ENCODE measurements at regions not wholly inside any gene's neighbourhood (a gene's known extent, or its start where the extent isn't known, plus 50 kb on each side); places are given as distances from the start of the nearest gene placed in this dataset.
A peak's percentile ranks its signal among the peaks of the same experiment; 100 is the strongest.

- Histone ChIP-seq H3K4me1 (ENCODE audit: insufficient read depth, low read length) (peaks cover 34% of the 10 kb centered on the region), H4K20me1 (ENCODE audit: insufficient read depth, low read length) (no peaks in the 10 kb centered on the region), H3K79me2 (ENCODE audit: insufficient read depth, low read length) (no peaks in the 10 kb centered on the region), H3K27ac (ENCODE audit: low read depth, low read length) (no peak overlapping the region), H2AFZ (ENCODE audit: low read depth, low read length) (no peak overlapping the region), H3K36me3 (ENCODE audit: insufficient read depth, low read length) (no peaks in the 10 kb centered on the region), H3K9ac (ENCODE audit: low read length) (no peak overlapping the region), H3K4me3 (ENCODE audit: insufficient read depth, low read depth, low read length) (no peak overlapping the region), H3K27me3 (ENCODE audit: insufficient read depth, low read length) (no peaks in the 10 kb centered on the region), H3K9me3 (ENCODE audit: insufficient read depth, low read depth, low read length) (no peaks in the 10 kb centered on the region), H3K4me2 (ENCODE audit: low read length) (no peak overlapping the region)
- TF ChIP-seq EZH2 (IDR thresholded peaks at IDR 0.05; ENCODE audit: insufficient read depth, low read length) (no peak), CTCF (IDR thresholded peaks at IDR 0.05; ENCODE audit: insufficient read depth, low read depth, low read length) (no peak)
- Mint-ChIP-seq H3K9me3 (ENCODE audit: unreplicated experiment) (peaks cover 5% of the 10 kb centered on the region), H3K27me3 (ENCODE audit: low read depth, unreplicated experiment) (no peaks in the 10 kb centered on the region), H3K27ac (ENCODE audit: unreplicated experiment) (no peak overlapping the region), H3K4me1 (ENCODE audit: low read depth, unreplicated experiment) (peaks cover 50% of the 10 kb centered on the region), H3K4me3 (ENCODE audit: unreplicated experiment) (no peak overlapping the region), H3K36me3 (ENCODE audit: low read depth, unreplicated experiment) (peaks cover 7% of the 10 kb centered on the region)
- DNase-seq (ENCODE audit: low read depth) (no peak), FAIRE-seq (no peak)
Measured at GRCh38 chr9:91491624-91492023, 68.0 kb upstream of the NFIL3 start.

- TF ChIP-seq EZH2 (IDR thresholded peaks at IDR 0.05; ENCODE audit: insufficient read depth, low read length) (no peak), CTCF (IDR thresholded peaks at IDR 0.05; ENCODE audit: insufficient read depth, low read depth, low read length) (no peak)
- no peaks in the 10 kb centered on the region for H3K27me3 ChIP-seq (ENCODE audit: insufficient read depth, low read length)
- peak overlapping the region; percentile 90 for H3K27ac ChIP-seq (ENCODE audit: low read depth, low read length)
Measured at GRCh38 chr9:91489361-91489899, 65.8 kb upstream of the NFIL3 start.

GRCh38 chr9:91488341-91488740, 64.7 kb upstream of the NFIL3 start:
- DNase-seq (ENCODE audit: low read depth) (no peak), FAIRE-seq (no peak)
- Mint-ChIP-seq H3K27ac (ENCODE audit: unreplicated experiment) (peak overlapping the region; percentile 97), H3K4me3 (ENCODE audit: unreplicated experiment) (no peak overlapping the region), H3K9me3 (ENCODE audit: unreplicated experiment) (peaks cover 8% of the 10 kb centered on the region), H3K4me1 (ENCODE audit: low read depth, unreplicated experiment) (peaks cover 37% of the 10 kb centered on the region), H3K36me3 (ENCODE audit: low read depth, unreplicated experiment) (peaks cover 9% of the 10 kb centered on the region), H3K27me3 (ENCODE audit: low read depth, unreplicated experiment) (no peaks in the 10 kb centered on the region)
- Histone ChIP-seq H3K79me2 (ENCODE audit: insufficient read depth, low read length) (no peaks in the 10 kb centered on the region), H3K4me1 (ENCODE audit: insufficient read depth, low read length) (peaks cover 20% of the 10 kb centered on the region), H4K20me1 (ENCODE audit: insufficient read depth, low read length) (no peaks in the 10 kb centered on the region), H3K36me3 (ENCODE audit: insufficient read depth, low read length) (no peaks in the 10 kb centered on the region), H3K27me3 (ENCODE audit: insufficient read depth, low read length) (no peaks in the 10 kb centered on the region), H3K4me2 (ENCODE audit: low read length) (no peak overlapping the region), H2AFZ (ENCODE audit: low read depth, low read length) (no peak overlapping the region), H3K9me3 (ENCODE audit: insufficient read depth, low read depth, low read length) (no peaks in the 10 kb centered on the region), H3K27ac (ENCODE audit: low read depth, low read length) (peak overlapping the region; percentile 90), H3K4me3 (ENCODE audit: insufficient read depth, low read depth, low read length) (no peak overlapping the region), H3K9ac (ENCODE audit: low read length) (peak overlapping the region; percentile 75)
- TF ChIP-seq CTCF (IDR thresholded peaks at IDR 0.05; ENCODE audit: insufficient read depth, low read depth, low read length) = no peak
- no peak for TF ChIP-seq EZH2 (IDR thresholded peaks at IDR 0.05; ENCODE audit: insufficient read depth, low read length)

More at GRCh38 chr9:91489361-91489899, 65.8 kb upstream of the NFIL3 start:
- peaks cover 33% of the 10 kb centered on the region for H3K4me1 Mint-ChIP-seq (ENCODE audit: low read depth, unreplicated experiment)
- H3K9me3 Mint-ChIP-seq (ENCODE audit: unreplicated experiment) = peaks cover 5% of the 10 kb centered on the region
- H3K36me3 Mint-ChIP-seq (ENCODE audit: low read depth, unreplicated experiment) = peaks cover 9% of the 10 kb centered on the region
- H3K27me3 Mint-ChIP-seq (ENCODE audit: low read depth, unreplicated experiment) = no peaks in the 10 kb centered on the region
- H4K20me1 ChIP-seq (ENCODE audit: insufficient read depth, low read length) = no peaks in the 10 kb centered on the region
- H3K4me3 Mint-ChIP-seq (ENCODE audit: unreplicated experiment) = no peak overlapping the region
- no peaks in the 10 kb centered on the region for H3K79me2 ChIP-seq (ENCODE audit: insufficient read depth, low read length)
- H3K9me3 ChIP-seq (ENCODE audit: insufficient read depth, low read depth, low read length) = no peaks in the 10 kb centered on the region
- peak overlapping the region; percentile 75 for H3K9ac ChIP-seq (ENCODE audit: low read length)
- peak; percentile 94 for FAIRE-seq
- H2AFZ ChIP-seq (ENCODE audit: low read depth, low read length) = peak overlapping the region; percentile 42
- H3K4me3 ChIP-seq (ENCODE audit: insufficient read depth, low read depth, low read length) = peak overlapping the region; percentile 22
- no peaks in the 10 kb centered on the region for H3K36me3 ChIP-seq (ENCODE audit: insufficient read depth, low read length)
- DNase-seq (ENCODE audit: low read depth) = peak; percentile 93
- H3K27ac Mint-ChIP-seq (ENCODE audit: unreplicated experiment) = peak overlapping the region; percentile 90
- H3K4me1 ChIP-seq (ENCODE audit: insufficient read depth, low read length) = peaks cover 19% of the 10 kb centered on the region
- H3K4me2 ChIP-seq (ENCODE audit: low read length) = peak overlapping the region; percentile 64
